Panc1 (cell line): ENCODE measurements at regions not wholly inside any gene's neighbourhood (a gene's known extent, or its start where the extent isn't known, plus 50 kb on each side); places are given as distances from the start of the nearest gene placed in this dataset.

Experiments used
- ATAC-seq: fragments of 200-7000 bp; cut with Tn5 transposase; 2 replicates; pipeline ENCODE4 v1.9.1; 2020; ENCODE audit warnings: mild to moderate bottlenecking, moderate library complexity
- BruUV-seq: library from RNA; stranded (reverse); fragments of 400-500 nt; replicated peaks from 2 replicates; lab custom pipeline; 2021; lab: Mats Ljungman, UMichigan
- CTCF ChIA-PET: fragments of 300-600 bp; sonication (Branson Sonifier 250); formaldehyde crosslinking; loops from one replicate; lab custom pipeline; 2022; ENCODE audit warnings: antibody characterized with exemption; lab: Charles Lee
- POLR2A ChIA-PET: fragments of 300-600 bp; sonication (Branson Sonifier 250); formaldehyde crosslinking; loops from one replicate; lab custom pipeline; 2022; ENCODE audit warnings: antibody characterized with exemption; lab: Charles Lee
- DNase-seq: peaks from one replicate; pipeline ENCODE4 v3.0.0-alpha.2; 2010; ENCODE audit warnings: low read depth, low spot score
- H3K27ac ChIP-seq: 2 replicates; pipeline ENCODE4 v1.5.1; 2011; ENCODE audit warnings: mild to moderate bottlenecking, low read length, inconsistent platforms
- H3K27me3 ChIP-seq: fragments of 200-500 bp; sonication (Bioruptor generic); 2 replicates; pipeline ENCODE4 v1.6.0; 2014; ENCODE audit warnings: low read length, inconsistent platforms; ENCODE audit not compliant: control insufficient read depth, insufficient read depth
- H3K36me3 ChIP-seq: fragments of 200-500 bp; sonication (Bioruptor generic); 2 replicates; pipeline ENCODE4 v1.5.1; 2014; ENCODE audit warnings: inconsistent platforms, mild to moderate bottlenecking, low read length, moderate library complexity; ENCODE audit not compliant: control insufficient read depth, insufficient read depth
- H3K4me1 ChIP-seq: 2 replicates; pipeline ENCODE4 v1.5.1; 2011; ENCODE audit warnings: inconsistent platforms, mild to moderate bottlenecking, low read length, moderate library complexity; ENCODE audit not compliant: control insufficient read depth, insufficient read depth
- H3K4me3 ChIP-seq, 2 experiments: 2 replicates each; pipeline ENCODE4 v1.5.1; 2011 to 2012; ENCODE audit warnings: low read depth in 2 of 2, low read length in 2 of 2, mild to moderate bottlenecking in 2 of 2, inconsistent platforms in 1 of 2, moderate library complexity in 1 of 2
- H3K9me3 ChIP-seq: fragments of 200-500 bp; sonication (Bioruptor generic); 2 replicates; pipeline ENCODE4 v1.5.1; 2014; ENCODE audit warnings: low read depth, mild to moderate bottlenecking, inconsistent platforms, low read length, moderate library complexity; ENCODE audit not compliant: control insufficient read depth, insufficient read depth
- POLR2AphosphoS5 ChIP-seq: IDR thresholded peaks from 2 replicates; pipeline ENCODE4 v1.6.1; 2012; ENCODE audit warnings: mild to moderate bottlenecking, low read depth, low read length, moderate library complexity
- SIN3A ChIP-seq: IDR thresholded peaks from 2 replicates; pipeline ENCODE4 v1.6.1; 2012; ENCODE audit warnings: low read depth, mild to moderate bottlenecking, low read length, moderate library complexity, borderline replicate concordance; ENCODE audit not compliant: insufficient read depth
- TCF7L2 ChIP-seq: IDR thresholded peaks from 2 replicates; pipeline ENCODE4 v1.6.1; 2011; ENCODE audit warnings: mild to moderate bottlenecking, low read depth, low read length, inconsistent platforms
- in situ Hi-C: cut with HindIII; loops from 2 replicates; pipeline ENCODE4 v1.10.0; 2016; ENCODE audit warnings: low sequenced_read_pairs, low pct_unique_long_range_greater_than_20kb
- intact Hi-C: fragments of 100-400 bp; cut with micrococcal nuclease; formaldehyde crosslinking; loops from one replicate; pipeline ENCODE4 v1.10.0; 2022; ENCODE audit not compliant: unreplicated experiment
- TF ChIP-seq, protein P1 (sequence below): fragments of 450-650 bp; IDR thresholded peaks from 2 replicates; pipeline ENCODE4 v1.5.1; 2017; ENCODE audit warnings: mild to moderate bottlenecking
- TF ChIP-seq, protein P2 (sequence below), 2 experiments: IDR thresholded peaks; 2 replicates each; pipeline ENCODE4 v1.6.1; 2011 to 2012; ENCODE audit warnings: low read depth in 2 of 2, control low read depth in 1 of 2, low read length in 1 of 2, mild to moderate bottlenecking in 1 of 2, moderate library complexity in 1 of 2; ENCODE audit not compliant: insufficient read depth in 1 of 2

DNA sequence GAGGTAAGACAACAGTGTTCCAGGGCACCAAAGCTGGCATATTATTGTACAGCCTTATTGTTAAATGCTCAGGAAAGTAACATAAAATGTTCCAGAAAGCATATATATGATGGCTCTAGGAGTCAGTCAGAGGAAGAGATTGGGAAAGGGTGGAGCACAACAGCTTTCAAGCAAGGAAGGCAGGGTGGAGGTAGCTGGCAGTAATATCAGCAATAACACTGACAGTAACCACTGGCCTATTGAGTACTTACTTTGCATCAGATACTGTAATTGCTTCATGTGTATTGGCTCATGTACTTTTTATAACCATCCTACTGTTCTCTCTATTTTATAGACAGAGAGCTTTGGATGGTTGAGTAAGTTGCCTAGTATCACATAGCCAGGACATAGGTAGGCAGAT, 830.2 kb downstream of the DHX35 start:
- in situ Hi-C loops (no loop called here), intact Hi-C loops (no loop called here)
- no peak for ATAC-seq
- TF ChIP-seq POLR2AphosphoS5 (no peak), TCF7L2 (no peak), SIN3A (no peak)
- TF ChIP-seq, protein P1, sequence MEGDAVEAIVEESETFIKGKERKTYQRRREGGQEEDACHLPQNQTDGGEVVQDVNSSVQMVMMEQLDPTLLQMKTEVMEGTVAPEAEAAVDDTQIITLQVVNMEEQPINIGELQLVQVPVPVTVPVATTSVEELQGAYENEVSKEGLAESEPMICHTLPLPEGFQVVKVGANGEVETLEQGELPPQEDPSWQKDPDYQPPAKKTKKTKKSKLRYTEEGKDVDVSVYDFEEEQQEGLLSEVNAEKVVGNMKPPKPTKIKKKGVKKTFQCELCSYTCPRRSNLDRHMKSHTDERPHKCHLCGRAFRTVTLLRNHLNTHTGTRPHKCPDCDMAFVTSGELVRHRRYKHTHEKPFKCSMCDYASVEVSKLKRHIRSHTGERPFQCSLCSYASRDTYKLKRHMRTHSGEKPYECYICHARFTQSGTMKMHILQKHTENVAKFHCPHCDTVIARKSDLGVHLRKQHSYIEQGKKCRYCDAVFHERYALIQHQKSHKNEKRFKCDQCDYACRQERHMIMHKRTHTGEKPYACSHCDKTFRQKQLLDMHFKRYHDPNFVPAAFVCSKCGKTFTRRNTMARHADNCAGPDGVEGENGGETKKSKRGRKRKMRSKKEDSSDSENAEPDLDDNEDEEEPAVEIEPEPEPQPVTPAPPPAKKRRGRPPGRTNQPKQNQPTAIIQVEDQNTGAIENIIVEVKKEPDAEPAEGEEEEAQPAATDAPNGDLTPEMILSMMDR = no peak
- TF ChIP-seq, protein P2, sequence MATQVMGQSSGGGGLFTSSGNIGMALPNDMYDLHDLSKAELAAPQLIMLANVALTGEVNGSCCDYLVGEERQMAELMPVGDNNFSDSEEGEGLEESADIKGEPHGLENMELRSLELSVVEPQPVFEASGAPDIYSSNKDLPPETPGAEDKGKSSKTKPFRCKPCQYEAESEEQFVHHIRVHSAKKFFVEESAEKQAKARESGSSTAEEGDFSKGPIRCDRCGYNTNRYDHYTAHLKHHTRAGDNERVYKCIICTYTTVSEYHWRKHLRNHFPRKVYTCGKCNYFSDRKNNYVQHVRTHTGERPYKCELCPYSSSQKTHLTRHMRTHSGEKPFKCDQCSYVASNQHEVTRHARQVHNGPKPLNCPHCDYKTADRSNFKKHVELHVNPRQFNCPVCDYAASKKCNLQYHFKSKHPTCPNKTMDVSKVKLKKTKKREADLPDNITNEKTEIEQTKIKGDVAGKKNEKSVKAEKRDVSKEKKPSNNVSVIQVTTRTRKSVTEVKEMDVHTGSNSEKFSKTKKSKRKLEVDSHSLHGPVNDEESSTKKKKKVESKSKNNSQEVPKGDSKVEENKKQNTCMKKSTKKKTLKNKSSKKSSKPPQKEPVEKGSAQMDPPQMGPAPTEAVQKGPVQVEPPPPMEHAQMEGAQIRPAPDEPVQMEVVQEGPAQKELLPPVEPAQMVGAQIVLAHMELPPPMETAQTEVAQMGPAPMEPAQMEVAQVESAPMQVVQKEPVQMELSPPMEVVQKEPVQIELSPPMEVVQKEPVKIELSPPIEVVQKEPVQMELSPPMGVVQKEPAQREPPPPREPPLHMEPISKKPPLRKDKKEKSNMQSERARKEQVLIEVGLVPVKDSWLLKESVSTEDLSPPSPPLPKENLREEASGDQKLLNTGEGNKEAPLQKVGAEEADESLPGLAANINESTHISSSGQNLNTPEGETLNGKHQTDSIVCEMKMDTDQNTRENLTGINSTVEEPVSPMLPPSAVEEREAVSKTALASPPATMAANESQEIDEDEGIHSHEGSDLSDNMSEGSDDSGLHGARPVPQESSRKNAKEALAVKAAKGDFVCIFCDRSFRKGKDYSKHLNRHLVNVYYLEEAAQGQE (IDR thresholded peaks at IDR 0.05; ENCODE audit: insufficient read depth in 1 of 2, low read depth in 2 of 2, low read length in 1 of 2) = no peak
- Histone ChIP-seq H3K4me1 (no peaks in the 10 kb centered on the region), H3K27ac (no peak overlapping the region), H3K9me3 (no peaks in the 10 kb centered on the region), H3K36me3 (no peaks in the 10 kb centered on the region), H3K27me3 (no peaks in the 10 kb centered on the region), H3K4me3 (no peak overlapping the region)
- BruUV-seq = no TSS peak
- DNase-seq = no peak
- CTCF ChIA-PET = no interaction called here
- POLR2A ChIA-PET = no interaction called here

DNA sequence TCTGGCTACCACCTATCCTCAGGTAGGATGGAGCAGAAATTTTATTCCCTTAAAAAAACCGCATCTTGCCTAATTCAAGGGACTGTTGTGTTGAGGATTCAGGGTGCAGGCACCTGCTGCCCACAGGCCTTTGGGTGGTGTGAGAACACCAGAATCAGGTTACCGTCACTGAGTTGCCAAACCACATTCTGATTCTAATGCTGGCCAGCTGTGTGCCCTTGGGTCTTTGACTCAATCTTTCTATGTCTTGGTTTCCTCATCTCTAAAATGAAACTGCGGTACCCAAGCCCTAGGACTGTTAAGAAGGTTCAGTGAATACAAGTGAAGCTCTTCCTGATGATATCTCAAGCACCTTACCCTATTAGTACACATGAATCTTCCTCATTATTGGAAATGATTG, 827.3 kb downstream of the DHX35 start:
- no peak overlapping the region for H3K27ac ChIP-seq
- DNase-seq (no peak), ATAC-seq (no peak)
- H3K4me1 ChIP-seq = no peaks in the 10 kb centered on the region
- H3K36me3 ChIP-seq = no peaks in the 10 kb centered on the region
- no peaks in the 10 kb centered on the region for H3K9me3 ChIP-seq
- intact Hi-C loops (no loop called here), in situ Hi-C loops (no loop called here)
- POLR2A ChIA-PET = no interaction called here
- no peak overlapping the region for H3K4me3 ChIP-seq
- H3K27me3 ChIP-seq = no peaks in the 10 kb centered on the region
- no TSS peak for BruUV-seq
- CTCF ChIA-PET = no interaction called here
- TF ChIP-seq, protein P1 = no peak
- TF ChIP-seq SIN3A (no peak), POLR2AphosphoS5 (no peak), TCF7L2 (no peak)
- TF ChIP-seq, protein P2 (IDR thresholded peaks at IDR 0.05; ENCODE audit: insufficient read depth in 1 of 2, low read depth in 2 of 2, low read length in 1 of 2) = no peak
